HG03442 (cell line): ENCODE measurements at regions not wholly inside any gene's neighbourhood (a gene's known extent, or its start where the extent isn't known, plus 50 kb on each side); places are given as distances from the start of the nearest gene placed in this dataset.

Experiments
- ATAC-seq: cut with Tn5 transposase; IDR thresholded peaks from one replicate; pipeline ENCODE4 v1.9.1; 2021; ENCODE audit warnings: mild to moderate bottlenecking, moderate library complexity; ENCODE audit not compliant: unreplicated experiment

- ATAC-seq: no peak
Observed at GRCh38 chr20:41798930-41799502, 180.8 kb upstream of the CHD6 start.

GRCh38 chr20:41786158-41786557 lies 168.0 kb upstream of the CHD6 start:
- ATAC-seq: no peak

GRCh38 chr20:41784209-41784958 lies 166.2 kb upstream of the CHD6 start:
- no peak for ATAC-seq

GRCh38 chr20:41783423-41784208 lies 165.4 kb upstream of the CHD6 start:
- no peak for ATAC-seq

GRCh38 chr20:41782730-41783406 lies 164.7 kb upstream of the CHD6 start:
- no peak for ATAC-seq

GRCh38 chr20:41782255-41782654 lies 164.1 kb upstream of the CHD6 start:
- no peak for ATAC-seq

GRCh38 chr20:41776421-41776820 lies 158.2 kb upstream of the CHD6 start:
- ATAC-seq: no peak

GRCh38 chr20:41774291-41774690 lies 156.1 kb upstream of the CHD6 start:
- ATAC-seq: no peak

GRCh38 chr20:41770965-41771364 lies 152.8 kb upstream of the CHD6 start:
- ATAC-seq: no peak

- ATAC-seq: no peak
Observed at GRCh38 chr20:41770427-41770826, 152.2 kb upstream of the CHD6 start.

GRCh38 chr20:41769592-41770018 lies 151.4 kb upstream of the CHD6 start:
- no peak for ATAC-seq

GRCh38 chr20:41750137-41750536 lies 132.0 kb upstream of the CHD6 start:
- no peak for ATAC-seq

- no peak for ATAC-seq
Observed at GRCh38 chr20:41748756-41749582, 130.8 kb upstream of the CHD6 start.

GRCh38 chr20:41748051-41748450 lies 129.9 kb upstream of the CHD6 start:
- ATAC-seq: no peak

- no peak for ATAC-seq
Observed at GRCh38 chr20:41747226-41747625, 129.0 kb upstream of the CHD6 start.

GRCh38 chr20:41746635-41747034 lies 128.5 kb upstream of the CHD6 start:
- no peak for ATAC-seq

GRCh38 chr20:41738604-41739206 lies 120.5 kb upstream of the CHD6 start:
- no peak for ATAC-seq

- ATAC-seq: no peak
Observed at GRCh38 chr20:41735949-41736348, 117.8 kb upstream of the CHD6 start.

- ATAC-seq: no peak
Observed at GRCh38 chr20:41734506-41734945, 116.3 kb upstream of the CHD6 start.

GRCh38 chr20:41733151-41733550 lies 115.0 kb upstream of the CHD6 start:
- no peak for ATAC-seq
